Parathyroid adenoma (tissue), 2 donors: ENCODE measurements at regions not wholly inside any gene's neighbourhood (a gene's known extent, or its start where the extent isn't known, plus 50 kb on each side); places are given as distances from the start of the nearest gene placed in this dataset.

Experiments
- H2AFZ ChIP-seq: fragments of 300-600 bp; sonication (generic); one replicate; pipeline ENCODE4 v1.7.0; 2017; ENCODE audit warnings: antibody characterized with exemption, mild to moderate bottlenecking
- H3K27ac ChIP-seq: fragments of 300-600 bp; sonication (generic); one replicate; pipeline ENCODE4 v1.7.0; 2017
- H3K27me3 ChIP-seq: fragments of 300-600 bp; sonication (generic); one replicate; pipeline ENCODE4 v1.7.0; 2017; ENCODE audit warnings: low read length; ENCODE audit not compliant: control insufficient read depth, insufficient read depth
- H3K36me3 ChIP-seq: fragments of 300-600 bp; sonication (generic); one replicate; pipeline ENCODE4 v1.7.0; 2017; ENCODE audit warnings: low read length; ENCODE audit not compliant: control insufficient read depth, insufficient read depth
- H3K4me1 ChIP-seq: fragments of 300-600 bp; sonication (generic); one replicate; pipeline ENCODE4 v1.7.0; 2017; ENCODE audit warnings: control low read depth
- H3K4me2 ChIP-seq: fragments of 300-600 bp; sonication (generic); one replicate; pipeline ENCODE4 v1.7.0; 2017; ENCODE audit warnings: low read length
- H3K4me3 ChIP-seq: fragments of 300-600 bp; sonication (generic); one replicate; pipeline ENCODE4 v1.7.0; 2017; ENCODE audit warnings: low read depth, low read length
- H3K79me2 ChIP-seq: fragments of 300-600 bp; sonication (generic); one replicate; pipeline ENCODE4 v1.7.0; 2017; ENCODE audit warnings: control low read depth
- H3K9ac ChIP-seq: fragments of 300-600 bp; sonication (generic); one replicate; pipeline ENCODE4 v1.7.0; 2017; ENCODE audit warnings: mild to moderate bottlenecking
- H3K9me3 ChIP-seq: fragments of 300-600 bp; sonication (generic); one replicate; pipeline ENCODE4 v1.7.0; 2017; ENCODE audit warnings: low read length; ENCODE audit not compliant: control insufficient read depth
- CTCF ChIP-seq: fragments of 300-600 bp; sonication (generic); IDR thresholded peaks from one replicate; pipeline ENCODE4 v1.7.0; 2017; ENCODE audit warnings: antibody characterized with exemption, mild to moderate bottlenecking
- donor health status: primary hyperparathyroidism.

GRCh38 chr13:37381502-37381901 is 217.1 kb downstream of the POSTN start:
- Histone ChIP-seq H3K4me1 (no peaks in the 10 kb centered on the region), H3K4me2 (no peak overlapping the region), H3K79me2 (no peaks in the 10 kb centered on the region), H2AFZ (no peak overlapping the region), H3K9ac (no peak overlapping the region), H3K9me3 (no peaks in the 10 kb centered on the region), H3K27ac (no peak overlapping the region), H3K27me3 (no peaks in the 10 kb centered on the region), H3K36me3 (no peaks in the 10 kb centered on the region), H3K4me3 (no peak overlapping the region)
- TF ChIP-seq CTCF: no peak

- Histone ChIP-seq H3K79me2 (no peaks in the 10 kb centered on the region), H2AFZ (no peak overlapping the region), H3K27ac (no peak overlapping the region), H3K9ac (no peak overlapping the region), H3K36me3 (no peaks in the 10 kb centered on the region), H3K4me3 (no peak overlapping the region), H3K4me2 (no peak overlapping the region), H3K9me3 (no peaks in the 10 kb centered on the region), H3K4me1 (no peaks in the 10 kb centered on the region), H3K27me3 (no peaks in the 10 kb centered on the region)
- no peak for TF ChIP-seq CTCF
These were observed 218.7 kb downstream of the POSTN start for GRCh38 chr13:37379841-37380240.

- no peak for TF ChIP-seq CTCF
- H3K79me2 ChIP-seq: no peaks in the 10 kb centered on the region
- H3K36me3 ChIP-seq: no peaks in the 10 kb centered on the region
- H2AFZ ChIP-seq: no peak overlapping the region
- H3K27me3 ChIP-seq: no peaks in the 10 kb centered on the region
- H3K4me3 ChIP-seq: no peak overlapping the region
- no peak overlapping the region for H3K9ac ChIP-seq
- no peaks in the 10 kb centered on the region for H3K4me1 ChIP-seq
- no peak overlapping the region for H3K4me2 ChIP-seq
- H3K27ac ChIP-seq: no peak overlapping the region
- no peaks in the 10 kb centered on the region for H3K9me3 ChIP-seq
These were observed 222.8 kb downstream of the POSTN start for GRCh38 chr13:37375724-37376123.

GRCh38 chr13:37375071-37375470 is 223.5 kb downstream of the POSTN start:
- no peak overlapping the region for H3K4me3 ChIP-seq

More at GRCh38 chr13:37375071-37375470, 223.5 kb downstream of the POSTN start:
- TF ChIP-seq CTCF: no peak
- Histone ChIP-seq H2AFZ (no peak overlapping the region), H3K4me2 (no peak overlapping the region), H3K36me3 (no peaks in the 10 kb centered on the region), H3K4me1 (no peaks in the 10 kb centered on the region), H3K9ac (no peak overlapping the region), H3K79me2 (no peaks in the 10 kb centered on the region), H3K9me3 (no peaks in the 10 kb centered on the region), H3K27me3 (no peaks in the 10 kb centered on the region), H3K27ac (no peak overlapping the region)
